Vagina (tissue), 2 donors: ENCODE measurements at regions not wholly inside any gene's neighbourhood (a gene's known extent, or its start where the extent isn't known, plus 50 kb on each side); places are given as distances from the start of the nearest gene placed in this dataset.

Experiments used
- CTCF ChIP-seq, 3 experiments: fragments of 450-650 bp in 2 of 3; fragments of 200-600 bp in 1 of 3; sonication (generic) in 1 of 3; IDR thresholded peaks; one replicate each; pipeline ENCODE4 v1.5.1; 2017 to 2019; ENCODE audit warnings: antibody characterized with exemption in 3 of 3, mild to moderate bottlenecking in 2 of 3, moderate library complexity in 2 of 3
- POLR2A ChIP-seq, 2 donors: fragments of 450-650 bp; IDR thresholded peaks; one replicate each; pipeline ENCODE4 v1.6.1; 2017; ENCODE audit warnings: antibody characterized with exemption in 2 of 2, mild to moderate bottlenecking in 2 of 2, moderate library complexity in 2 of 2

- TF ChIP-seq CTCF (IDR thresholded peaks at IDR 0.05) (no peak), POLR2A (IDR thresholded peaks at IDR 0.05) (no peak)
These were observed 136.5 kb upstream of the HS6ST1 start for GRCh38 chr2:128454980-128455720.
